Endothelial cell (in vitro differentiated cells): ENCODE measurements at regions not wholly inside any gene's neighbourhood (a gene's known extent, or its start where the extent isn't known, plus 50 kb on each side); places are given as distances from the start of the nearest gene placed in this dataset.

Source experiments
- DNase-seq: peaks from one replicate; pipeline ENCODE4 v3.0.0; 2021; ENCODE audit warnings: low spot score
- H3K27ac Mint-ChIP-seq: one replicate; pipeline ENCODE4 v1.8.0; 2021; ENCODE audit warnings: mixed read lengths, inconsistent platforms; ENCODE audit not compliant: unreplicated experiment
- H3K27me3 Mint-ChIP-seq: one replicate; pipeline ENCODE4 v1.8.0; 2021; ENCODE audit warnings: mild to moderate bottlenecking, moderate library complexity, mixed read lengths, inconsistent platforms; ENCODE audit not compliant: unreplicated experiment
- H3K36me3 Mint-ChIP-seq: one replicate; pipeline ENCODE4 v1.8.0; 2021; ENCODE audit warnings: mild to moderate bottlenecking, low read depth, mixed read lengths, inconsistent platforms; ENCODE audit not compliant: unreplicated experiment
- H3K4me1 Mint-ChIP-seq: one replicate; pipeline ENCODE4 v1.8.0; 2021; ENCODE audit warnings: mild to moderate bottlenecking, mixed read lengths, inconsistent platforms; ENCODE audit not compliant: unreplicated experiment
- H3K4me3 Mint-ChIP-seq: one replicate; pipeline ENCODE4 v1.8.0; 2021; ENCODE audit warnings: mild to moderate bottlenecking, mixed read lengths, inconsistent platforms; ENCODE audit not compliant: unreplicated experiment
- H3K9me3 Mint-ChIP-seq: one replicate; pipeline ENCODE4 v1.8.0; 2021; ENCODE audit warnings: mixed read lengths, inconsistent platforms; ENCODE audit not compliant: unreplicated experiment
- CTCF ChIP-seq: fragments of 200-600 bp; sonication (generic); IDR thresholded peaks from one replicate; pipeline ENCODE4 v1.5.0; 2021; ENCODE audit warnings: antibody characterized with exemption; ENCODE audit not compliant: unreplicated experiment

GRCh38 chr9:129525656-129526196 is 95.2 kb downstream of the C9orf50 start:
- H3K36me3 Mint-ChIP-seq = peaks cover 3% of the 10 kb centered on the region
- no peak for DNase-seq
- H3K4me1 Mint-ChIP-seq = peaks cover 6% of the 10 kb centered on the region
- H3K27ac Mint-ChIP-seq = no peak overlapping the region
- H3K4me3 Mint-ChIP-seq = no peak overlapping the region
- TF ChIP-seq CTCF = no peak
- H3K27me3 Mint-ChIP-seq = peaks cover 2% of the 10 kb centered on the region
- H3K9me3 Mint-ChIP-seq = no peaks in the 10 kb centered on the region

- Mint-ChIP-seq H3K27me3 (peaks cover 2% of the 10 kb centered on the region), H3K4me1 (peaks cover 6% of the 10 kb centered on the region), H3K27ac (no peak overlapping the region), H3K9me3 (no peaks in the 10 kb centered on the region), H3K4me3 (no peak overlapping the region), H3K36me3 (peaks cover 3% of the 10 kb centered on the region)
- no peak for DNase-seq
- TF ChIP-seq CTCF = no peak
Measured at GRCh38 chr9:129524582-129525270, 96.2 kb downstream of the C9orf50 start.

- Mint-ChIP-seq H3K36me3 (peaks cover 3% of the 10 kb centered on the region), H3K27me3 (peaks cover 2% of the 10 kb centered on the region), H3K4me3 (no peak overlapping the region), H3K9me3 (no peaks in the 10 kb centered on the region), H3K4me1 (peaks cover 6% of the 10 kb centered on the region), H3K27ac (no peak overlapping the region)
- no peak for DNase-seq
- TF ChIP-seq CTCF = no peak
Measured at GRCh38 chr9:129523943-129524581, 96.8 kb downstream of the C9orf50 start.

- H3K27ac Mint-ChIP-seq = no peak overlapping the region
- no peak for DNase-seq
- H3K4me3 Mint-ChIP-seq = no peak overlapping the region
- H3K27me3 Mint-ChIP-seq = peaks cover 2% of the 10 kb centered on the region
- TF ChIP-seq CTCF = no peak
- H3K9me3 Mint-ChIP-seq = peaks cover 5% of the 10 kb centered on the region
- H3K4me1 Mint-ChIP-seq = peaks cover 6% of the 10 kb centered on the region
- H3K36me3 Mint-ChIP-seq = peaks cover 3% of the 10 kb centered on the region
Measured at GRCh38 chr9:129522351-129522750, 98.5 kb downstream of the C9orf50 start.

- Mint-ChIP-seq H3K4me3 (no peak overlapping the region), H3K27me3 (peaks cover 2% of the 10 kb centered on the region), H3K4me1 (peaks cover 6% of the 10 kb centered on the region), H3K27ac (no peak overlapping the region), H3K9me3 (peaks cover 5% of the 10 kb centered on the region), H3K36me3 (peaks cover 6% of the 10 kb centered on the region)
- TF ChIP-seq CTCF = no peak
- DNase-seq = no peak
Measured at GRCh38 chr9:129520082-129520481, 100.8 kb downstream of the C9orf50 start.
